HG03457 (cell line): ENCODE measurements at regions not wholly inside any gene's neighbourhood (a gene's known extent, or its start where the extent isn't known, plus 50 kb on each side); places are given as distances from the start of the nearest gene placed in this dataset.

ENCODE experiments used
- ATAC-seq: cut with Tn5 transposase; IDR thresholded peaks from one replicate; pipeline ENCODE4 v1.9.1; 2021; ENCODE audit warnings: moderate number of reproducible peaks; ENCODE audit not compliant: unreplicated experiment

DNA sequence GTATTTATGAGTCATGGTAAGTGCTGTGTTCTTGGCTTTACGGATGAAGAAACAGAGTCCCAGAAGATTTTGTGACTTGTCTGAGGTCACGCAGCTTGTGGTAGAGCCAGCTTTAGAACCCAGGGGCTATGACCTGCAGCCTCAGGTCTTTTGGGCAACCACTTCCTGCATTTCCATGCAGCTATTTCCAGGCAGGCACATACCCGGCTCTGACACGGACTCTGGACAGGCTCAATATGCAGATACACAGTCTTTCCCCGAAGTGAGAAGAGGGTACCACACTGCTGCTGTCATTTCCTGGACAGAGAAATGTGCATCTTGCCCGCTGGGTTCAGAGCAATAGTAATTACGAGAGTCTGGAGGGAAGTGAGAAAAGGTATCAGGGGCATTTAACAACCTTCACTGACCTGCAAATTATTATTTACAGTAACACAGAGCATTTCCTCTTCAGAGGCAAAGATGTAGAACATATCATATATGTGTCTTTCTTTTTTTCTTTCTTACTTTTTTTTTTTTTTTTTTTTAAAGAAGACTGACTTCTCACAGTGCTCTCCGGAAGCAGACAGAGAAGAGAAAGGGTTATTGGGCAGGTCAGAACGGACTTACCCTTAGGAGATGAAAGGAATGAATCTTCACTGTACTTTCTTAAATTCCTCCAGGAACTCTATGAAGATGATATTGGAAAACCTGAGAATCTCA lies 185.1 kb downstream of the CLIC5 start:
- peak; percentile 85 for ATAC-seq

- no peak for ATAC-seq
Observed at GRCh38 chr6:45829873-45830272, 185.8 kb downstream of the CLIC5 start.

GRCh38 chr6:45827952-45828530 lies 187.6 kb downstream of the CLIC5 start:
- ATAC-seq = no peak

DNA sequence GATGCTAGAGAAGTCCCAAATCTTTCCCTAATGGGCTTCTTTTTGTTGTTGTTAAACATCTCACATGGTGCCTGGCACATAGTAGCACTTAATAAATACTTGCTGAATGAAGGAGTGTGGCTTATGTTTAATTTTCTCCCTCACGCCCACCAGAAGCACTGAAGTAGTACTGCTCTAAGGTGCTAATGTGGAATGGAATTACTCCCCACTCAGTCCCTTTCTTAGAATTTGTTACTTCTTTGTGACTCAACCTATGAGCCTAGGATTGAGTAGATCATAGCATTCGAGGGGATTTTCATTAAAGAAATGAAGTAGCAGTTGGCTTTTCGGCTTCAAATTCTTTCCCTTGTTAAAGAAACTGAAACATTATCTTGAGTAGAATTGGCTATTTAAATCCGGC lies 192.8 kb downstream of the CLIC5 start:
- no peak for ATAC-seq

DNA sequence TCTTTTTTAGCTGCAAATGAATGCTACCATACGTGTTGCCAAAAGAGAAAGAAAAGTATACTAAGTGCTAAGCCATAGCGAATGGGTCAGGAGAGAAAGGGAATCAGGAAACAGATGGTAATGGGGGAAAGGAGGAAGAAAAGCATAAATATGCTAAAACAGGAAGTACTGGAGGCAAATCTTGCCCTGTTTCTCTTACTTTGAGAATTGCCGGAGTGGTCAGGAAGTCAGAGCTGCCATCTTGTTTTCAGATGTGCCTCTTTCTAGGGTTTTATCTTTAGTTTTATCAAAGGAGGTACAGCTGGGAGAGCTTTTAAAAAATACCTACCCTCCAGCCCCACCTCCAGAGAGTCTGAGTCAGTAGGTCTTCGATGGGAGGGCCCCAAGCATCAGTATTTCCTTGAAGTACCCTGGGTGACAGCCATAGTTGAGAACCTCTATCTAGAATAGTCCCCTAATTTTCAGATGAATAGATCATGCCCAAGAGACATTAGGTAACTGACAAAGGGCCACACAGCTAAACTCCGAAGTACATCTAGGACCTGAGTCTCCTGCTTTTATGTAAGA lies 193.3 kb downstream of the CLIC5 start:
- ATAC-seq = no peak

- no peak for ATAC-seq
Observed at GRCh38 chr6:45818655-45819054, 197.0 kb downstream of the CLIC5 start.

DNA sequence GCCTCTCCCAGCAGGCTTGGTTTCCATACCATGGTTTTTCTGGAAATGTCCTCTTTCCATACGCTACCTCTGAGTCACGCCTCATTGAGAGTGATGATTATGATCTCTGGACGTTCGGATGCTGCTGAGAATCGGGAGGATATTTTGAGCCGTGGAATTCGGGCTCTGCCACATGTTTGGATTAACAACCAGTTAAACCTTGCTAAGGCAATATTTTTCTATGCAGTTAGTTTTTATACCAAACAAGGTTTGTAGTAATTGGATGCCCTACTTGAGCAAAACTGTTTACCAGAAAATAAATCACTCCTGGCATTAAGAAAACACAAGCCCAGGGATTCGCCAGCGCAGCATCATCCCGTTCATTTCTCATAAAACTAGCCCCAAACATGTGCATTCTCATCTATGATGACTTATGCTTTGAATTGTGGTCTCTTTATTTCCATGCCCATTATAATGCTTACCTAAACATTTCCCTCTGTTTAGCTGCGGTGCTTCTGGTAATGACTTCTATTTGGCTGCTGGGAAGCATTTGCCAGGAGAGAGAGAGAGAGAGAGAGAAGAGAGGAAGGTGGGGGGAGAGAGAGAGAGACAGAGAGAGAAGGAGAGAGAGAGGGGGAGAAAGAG lies 198.9 kb downstream of the CLIC5 start:
- no peak for ATAC-seq

DNA sequence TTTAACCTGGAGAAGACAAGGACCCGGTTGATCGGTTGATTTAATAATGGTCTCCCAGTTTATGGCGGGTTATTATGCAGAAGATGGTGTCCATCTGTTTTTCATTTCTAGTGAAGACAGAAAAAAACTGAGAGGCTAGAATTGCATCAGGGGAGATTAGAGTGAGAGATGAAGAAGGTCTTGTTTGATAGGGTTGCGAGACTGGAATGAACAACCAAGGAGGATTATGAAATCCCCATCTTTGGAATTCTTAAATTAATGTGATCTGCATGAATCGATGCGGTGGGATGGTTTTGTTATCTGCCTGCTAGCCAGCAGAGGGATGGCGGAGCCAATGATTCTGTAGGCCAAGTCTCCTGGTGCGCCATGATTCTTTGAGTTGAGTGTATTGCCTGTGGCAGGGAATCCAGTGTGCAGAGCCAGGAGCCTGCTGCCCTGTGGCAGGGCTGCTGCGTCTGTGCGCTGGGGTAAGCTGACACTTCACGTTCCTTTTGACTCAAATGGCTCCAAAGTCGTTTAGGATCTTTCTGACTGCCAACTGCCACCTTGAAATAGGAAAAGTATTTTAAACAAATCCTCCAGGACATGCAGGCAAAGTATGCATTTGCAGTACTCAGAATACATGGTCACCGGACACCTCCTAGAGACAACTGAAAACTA lies 200.1 kb downstream of the CLIC5 start:
- no peak for ATAC-seq

GRCh38 chr6:45814772-45815171 lies 200.9 kb downstream of the CLIC5 start:
- no peak for ATAC-seq

DNA sequence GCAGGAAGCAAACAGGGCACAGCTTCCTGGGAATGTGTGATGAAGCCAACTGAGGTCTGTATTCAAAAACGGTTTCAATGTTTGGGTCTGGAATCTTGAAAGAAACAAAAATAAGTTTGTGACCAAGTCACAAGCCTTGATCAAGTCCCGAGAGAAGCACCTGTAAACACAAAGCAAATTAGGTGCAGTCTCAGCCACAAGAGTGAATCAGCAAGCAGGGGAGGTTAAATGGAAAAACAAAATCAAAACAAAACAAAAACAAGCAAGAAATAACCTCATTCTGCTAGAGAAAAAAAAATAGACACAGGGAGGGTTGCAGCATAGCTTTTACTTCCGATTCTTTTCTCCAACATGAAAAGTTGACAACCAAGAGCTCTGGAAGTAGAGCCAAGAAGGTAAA lies 201.7 kb downstream of the CLIC5 start:
- ATAC-seq = no peak

DNA sequence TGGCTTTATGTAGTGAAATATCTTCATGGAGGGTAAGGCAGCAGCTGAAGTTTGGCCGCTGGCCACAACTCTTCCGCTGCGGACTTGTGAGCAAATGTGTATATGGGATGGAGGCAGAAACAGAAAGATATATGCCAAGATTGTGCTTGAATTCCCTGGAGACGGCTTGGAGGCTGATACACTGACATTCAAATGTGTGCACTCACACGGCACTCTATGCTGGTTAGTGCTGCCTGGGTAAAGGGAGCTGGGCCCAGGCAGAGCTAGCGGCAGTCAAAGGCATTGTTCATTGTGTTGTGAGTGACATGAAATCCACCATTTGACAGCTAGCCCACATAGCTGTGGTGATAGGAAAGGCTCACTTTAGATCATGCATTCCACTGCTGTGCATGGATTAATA lies 202.7 kb downstream of the CLIC5 start:
- no peak for ATAC-seq

- ATAC-seq = no peak
Observed at GRCh38 chr6:45808917-45809316, 206.7 kb downstream of the CLIC5 start.

DNA sequence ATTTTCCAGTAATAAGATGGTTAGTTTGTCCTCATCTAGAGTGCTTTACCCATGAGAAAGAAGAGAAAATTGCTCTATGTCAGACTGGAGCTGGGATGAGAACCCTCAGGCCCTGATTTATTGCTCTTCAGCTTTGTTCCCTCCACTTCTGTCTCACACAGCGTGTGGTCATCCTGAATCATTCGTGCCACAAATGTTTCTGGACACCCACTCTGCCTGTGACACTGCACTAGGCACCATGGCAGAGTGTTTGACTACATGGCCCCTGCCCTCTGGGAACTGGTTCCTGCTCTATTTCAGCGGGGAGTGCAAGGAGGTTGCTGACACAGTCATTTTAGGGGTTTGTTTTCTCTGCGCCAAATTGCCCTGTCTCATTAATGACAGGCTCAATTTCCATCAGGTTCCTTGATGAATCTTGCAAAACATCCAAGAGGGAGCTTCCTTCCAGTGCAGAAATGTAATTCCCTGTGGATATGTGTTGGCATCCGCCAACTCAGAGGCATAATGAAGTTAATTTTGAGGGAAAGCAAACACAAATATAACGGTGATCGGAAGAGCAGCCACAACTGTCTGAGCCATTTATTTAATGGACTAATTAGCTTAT lies 207.5 kb downstream of the CLIC5 start:
- ATAC-seq = no peak

GRCh38 chr6:45807311-45808041 lies 208.2 kb downstream of the CLIC5 start:
- no peak for ATAC-seq

GRCh38 chr6:45806172-45806571 lies 209.5 kb downstream of the CLIC5 start:
- ATAC-seq = no peak

- no peak for ATAC-seq
Observed at GRCh38 chr6:45803071-45803470, 212.6 kb downstream of the CLIC5 start.

DNA sequence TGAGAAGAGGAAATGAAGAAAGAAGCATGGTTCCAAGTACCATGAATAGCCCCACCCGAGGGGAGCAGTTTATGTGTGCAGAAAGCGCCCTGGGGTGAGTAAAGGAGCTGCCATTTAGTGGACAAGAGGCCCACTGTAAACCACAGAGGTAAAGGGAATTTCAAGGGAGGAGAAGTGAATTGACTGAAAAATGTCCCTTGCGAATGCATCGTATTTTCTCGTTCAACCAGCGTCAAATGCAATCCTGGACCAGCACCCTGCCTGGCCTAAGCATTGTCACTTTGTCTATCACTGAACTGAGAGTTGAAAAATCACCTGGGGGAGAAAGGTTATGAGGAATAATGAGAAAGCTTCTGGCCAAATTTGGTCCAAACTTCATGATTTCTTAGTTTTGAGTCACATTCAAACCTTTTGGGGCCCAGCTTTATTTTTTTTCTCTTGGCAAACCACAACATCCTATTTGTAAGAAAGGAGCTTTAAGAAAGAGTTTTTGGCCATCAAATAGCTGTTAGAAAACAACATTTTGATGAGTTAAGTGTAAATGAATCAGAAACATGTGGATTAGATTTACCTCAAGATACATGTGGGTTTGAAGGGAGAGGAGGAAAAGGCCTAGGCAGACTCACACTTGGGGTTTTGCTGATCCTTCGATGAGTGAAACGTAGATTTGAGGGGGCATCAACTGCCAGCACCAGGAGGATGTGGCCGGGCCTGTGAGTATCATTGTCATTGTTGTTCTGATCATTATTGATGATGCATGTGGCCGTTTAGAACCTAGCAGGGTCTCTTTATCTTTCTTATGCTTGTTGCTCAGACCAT lies 214.0 kb downstream of the CLIC5 start:
- ATAC-seq = no peak

DNA sequence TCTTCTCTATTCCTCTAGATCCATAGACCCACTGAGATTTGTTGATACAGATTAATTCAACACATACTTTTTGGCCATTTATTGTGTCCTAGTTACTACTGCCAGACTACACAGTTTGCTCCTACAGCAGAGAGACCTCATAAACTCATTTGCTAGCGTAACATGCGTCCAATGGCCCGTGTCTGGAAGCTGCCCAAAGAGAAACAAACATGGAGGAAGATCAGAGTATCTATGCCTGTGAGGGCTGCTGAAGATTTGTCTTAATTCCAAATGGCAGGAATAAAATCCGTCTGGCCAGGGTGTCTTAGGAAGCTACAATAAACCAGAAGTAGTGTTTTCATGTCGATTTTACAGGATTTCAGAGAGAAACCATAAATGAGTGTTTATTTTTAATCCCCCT lies 214.7 kb downstream of the CLIC5 start:
- no peak for ATAC-seq

DNA sequence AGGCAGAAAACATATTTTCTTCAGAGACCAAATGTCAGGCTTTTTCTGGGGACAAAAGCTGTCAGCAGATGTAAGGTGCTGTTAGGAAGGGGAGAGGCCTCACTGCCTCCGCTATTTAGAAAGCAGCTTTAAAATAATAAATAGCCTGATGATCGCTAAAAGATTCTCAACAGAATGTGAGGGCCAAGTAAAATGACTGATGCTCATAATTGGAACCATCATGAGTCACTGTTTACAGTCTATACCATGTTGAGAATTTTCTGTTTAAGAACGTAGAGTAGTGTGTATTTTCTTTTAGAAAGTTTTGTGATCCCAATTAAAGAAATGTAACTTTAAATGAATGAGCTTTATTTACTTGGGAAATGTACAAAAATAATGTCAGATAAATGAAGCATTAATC lies 220.0 kb downstream of the CLIC5 start:
- no peak for ATAC-seq

DNA sequence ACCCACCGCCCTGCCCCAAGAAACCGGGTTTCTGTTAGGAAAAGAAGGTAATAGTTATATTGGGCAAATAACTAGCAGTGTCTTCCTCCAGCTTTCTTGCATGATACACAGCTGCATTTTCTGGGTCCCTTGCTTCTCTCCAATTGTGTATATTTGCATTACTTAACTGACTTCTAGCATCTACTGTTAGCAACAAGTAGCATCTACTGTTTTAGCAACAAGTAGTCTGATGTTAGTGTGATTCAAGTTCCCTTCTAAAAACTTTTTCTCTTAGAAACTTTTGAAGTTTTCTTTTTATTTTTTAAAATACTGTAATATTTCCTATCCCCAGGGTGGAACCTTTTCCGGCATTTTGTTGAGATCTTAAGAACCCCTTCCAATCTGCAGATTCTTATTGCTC lies 221.2 kb downstream of the CLIC5 start:
- no peak for ATAC-seq
